Breast epithelium (tissue), 4 donors: ENCODE measurements at regions not wholly inside any gene's neighbourhood (a gene's known extent, or its start where the extent isn't known, plus 50 kb on each side); places are given as distances from the start of the nearest gene placed in this dataset.

Experiments used
- DNase-seq, 2 donors: peaks; one replicate each; pipeline ENCODE4 v3.0.0-alpha.2; 2019; ENCODE audit warnings: low spot score in 2 of 2
- H3K27ac ChIP-seq, 2 donors: fragments of 200-600 bp; sonication (generic) in 1 of 2; one replicate each; pipeline ENCODE4 v1.5.1; 2016 to 2019; ENCODE audit warnings: mild to moderate bottlenecking in 1 of 2
- H3K27me3 ChIP-seq, 2 donors: fragments of 200-600 bp; sonication (generic) in 1 of 2; one replicate each; pipeline versions ENCODE4 v1.5.1 to v1.6.0; 2017 to 2019; ENCODE audit warnings: control low read depth in 1 of 2, mild to moderate bottlenecking in 1 of 2
- H3K36me3 ChIP-seq: fragments of 200-600 bp; one replicate; pipeline ENCODE4 v1.5.1; 2019
- H3K4me1 ChIP-seq, 2 donors: fragments of 200-600 bp; sonication (generic); one replicate each; pipeline ENCODE4 v1.5.1; 2016 to 2019; ENCODE audit warnings: control low read depth in 1 of 2
- H3K4me3 ChIP-seq, 3 donors: fragments of 200-600 bp; sonication (generic); 1 replicate in 2 of 3; 2 replicates in 1 of 3; pipeline ENCODE4 v1.5.1; 2016 to 2019; ENCODE audit warnings: mild to moderate bottlenecking in 3 of 3, moderate library complexity in 2 of 3
- H3K9me3 ChIP-seq, 2 donors: fragments of 200-600 bp; sonication (generic) in 1 of 2; one replicate each; pipeline ENCODE4 v1.5.1; 2016 to 2019; ENCODE audit warnings: control low read depth in 1 of 2
- POLR2A ChIP-seq: fragments of 450-650 bp; IDR thresholded peaks from one replicate; pipeline ENCODE4 v1.6.1; 2016; ENCODE audit warnings: antibody characterized with exemption, mild to moderate bottlenecking, moderate library complexity
- POLR2AphosphoS5 ChIP-seq, 3 donors: sonication (generic); formaldehyde crosslinking; IDR thresholded peaks; one replicate each; pipeline ENCODE4 v1.6.1; 2017; ENCODE audit warnings: antibody characterized with exemption in 3 of 3
- intact Hi-C: fragments of 100-400 bp; cut with DNase I; formaldehyde crosslinking; loops from one replicate; pipeline ENCODE4 v1.15.1; 2023; ENCODE audit warnings: low total_unique reads
- TF ChIP-seq, protein P1 (sequence below), 3 donors: fragments of 450-650 bp; IDR thresholded peaks; one replicate each; pipeline ENCODE4 v1.5.1; 2016 to 2017; ENCODE audit warnings: antibody characterized with exemption in 3 of 3, mild to moderate bottlenecking in 3 of 3, moderate library complexity in 3 of 3

DNA sequence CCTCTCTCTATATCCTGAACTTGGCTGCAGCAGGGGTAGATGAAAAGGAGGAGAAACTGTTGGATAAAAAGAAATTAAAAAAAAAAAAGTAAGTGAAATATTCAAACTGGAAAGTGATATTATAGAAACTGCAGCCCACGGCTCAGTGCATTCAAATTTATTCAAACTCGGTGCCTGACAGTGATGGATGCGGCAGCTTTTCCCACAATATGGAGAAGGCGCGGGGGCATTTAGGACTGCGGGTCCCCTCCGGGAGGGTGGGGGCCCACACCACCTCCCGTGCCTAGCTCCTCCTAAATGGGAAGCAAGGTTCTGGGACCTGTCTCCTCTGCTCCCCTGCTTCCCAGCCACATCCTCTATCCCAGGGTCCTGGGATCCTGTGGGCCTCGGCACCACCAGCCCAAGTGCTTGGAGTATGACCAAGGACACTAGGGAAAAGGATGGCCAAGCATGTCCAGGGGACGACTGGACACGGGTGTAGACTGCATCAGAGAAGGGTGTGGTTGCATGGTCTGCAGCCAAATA lies 82.4 kb downstream of the HIF1AN start:
- no peak for TF ChIP-seq POLR2AphosphoS5 (IDR thresholded peaks at IDR 0.05)
- TF ChIP-seq, protein P1, sequence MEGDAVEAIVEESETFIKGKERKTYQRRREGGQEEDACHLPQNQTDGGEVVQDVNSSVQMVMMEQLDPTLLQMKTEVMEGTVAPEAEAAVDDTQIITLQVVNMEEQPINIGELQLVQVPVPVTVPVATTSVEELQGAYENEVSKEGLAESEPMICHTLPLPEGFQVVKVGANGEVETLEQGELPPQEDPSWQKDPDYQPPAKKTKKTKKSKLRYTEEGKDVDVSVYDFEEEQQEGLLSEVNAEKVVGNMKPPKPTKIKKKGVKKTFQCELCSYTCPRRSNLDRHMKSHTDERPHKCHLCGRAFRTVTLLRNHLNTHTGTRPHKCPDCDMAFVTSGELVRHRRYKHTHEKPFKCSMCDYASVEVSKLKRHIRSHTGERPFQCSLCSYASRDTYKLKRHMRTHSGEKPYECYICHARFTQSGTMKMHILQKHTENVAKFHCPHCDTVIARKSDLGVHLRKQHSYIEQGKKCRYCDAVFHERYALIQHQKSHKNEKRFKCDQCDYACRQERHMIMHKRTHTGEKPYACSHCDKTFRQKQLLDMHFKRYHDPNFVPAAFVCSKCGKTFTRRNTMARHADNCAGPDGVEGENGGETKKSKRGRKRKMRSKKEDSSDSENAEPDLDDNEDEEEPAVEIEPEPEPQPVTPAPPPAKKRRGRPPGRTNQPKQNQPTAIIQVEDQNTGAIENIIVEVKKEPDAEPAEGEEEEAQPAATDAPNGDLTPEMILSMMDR (IDR thresholded peaks at IDR 0.05): no peak
- TF ChIP-seq POLR2A: no peak
- no peaks in the 10 kb centered on the region for H3K36me3 ChIP-seq
- intact Hi-C loops: no loop called here
- no peaks in the 10 kb centered on the region for H3K9me3 ChIP-seq
- peaks cover 0 to 73% of the 10 kb centered on the region in 2 donors for H3K27me3 ChIP-seq
- H3K27ac ChIP-seq: no peak overlapping the region
- no peak for DNase-seq
- H3K4me3 ChIP-seq: no peak overlapping the region
- no peaks in the 10 kb centered on the region for H3K4me1 ChIP-seq

DNA sequence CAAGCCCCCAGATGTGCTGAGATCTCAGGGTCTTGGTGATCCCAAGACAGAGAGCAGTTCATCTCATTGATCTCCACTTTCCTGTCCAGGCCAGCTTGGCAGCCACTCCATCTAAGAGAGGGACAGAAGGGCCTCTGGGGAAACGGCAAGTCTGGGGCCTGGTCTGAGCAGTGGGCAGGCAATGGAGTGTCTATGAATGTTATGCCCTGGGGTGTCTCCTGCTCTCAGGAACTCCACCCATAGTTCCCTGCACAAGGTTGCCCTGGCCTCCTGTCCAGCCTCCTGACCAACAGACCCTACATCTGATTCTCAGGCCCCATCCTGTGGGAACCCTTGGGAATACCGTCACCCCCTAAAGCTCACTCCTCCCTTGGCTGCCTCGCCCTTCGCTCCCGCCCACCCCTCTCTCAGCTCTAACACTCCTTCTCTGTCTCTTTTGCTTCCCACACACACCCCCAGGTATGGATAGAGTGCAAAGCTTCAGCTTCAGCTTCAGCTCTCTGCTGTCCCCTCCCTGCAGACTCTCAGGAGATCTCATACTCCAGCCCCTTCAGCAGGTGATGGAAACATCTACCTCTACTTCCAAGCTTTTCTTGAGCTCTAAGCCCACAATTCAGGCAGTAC lies 83.0 kb downstream of the HIF1AN start:
- intact Hi-C loops: no loop called here

DNA sequence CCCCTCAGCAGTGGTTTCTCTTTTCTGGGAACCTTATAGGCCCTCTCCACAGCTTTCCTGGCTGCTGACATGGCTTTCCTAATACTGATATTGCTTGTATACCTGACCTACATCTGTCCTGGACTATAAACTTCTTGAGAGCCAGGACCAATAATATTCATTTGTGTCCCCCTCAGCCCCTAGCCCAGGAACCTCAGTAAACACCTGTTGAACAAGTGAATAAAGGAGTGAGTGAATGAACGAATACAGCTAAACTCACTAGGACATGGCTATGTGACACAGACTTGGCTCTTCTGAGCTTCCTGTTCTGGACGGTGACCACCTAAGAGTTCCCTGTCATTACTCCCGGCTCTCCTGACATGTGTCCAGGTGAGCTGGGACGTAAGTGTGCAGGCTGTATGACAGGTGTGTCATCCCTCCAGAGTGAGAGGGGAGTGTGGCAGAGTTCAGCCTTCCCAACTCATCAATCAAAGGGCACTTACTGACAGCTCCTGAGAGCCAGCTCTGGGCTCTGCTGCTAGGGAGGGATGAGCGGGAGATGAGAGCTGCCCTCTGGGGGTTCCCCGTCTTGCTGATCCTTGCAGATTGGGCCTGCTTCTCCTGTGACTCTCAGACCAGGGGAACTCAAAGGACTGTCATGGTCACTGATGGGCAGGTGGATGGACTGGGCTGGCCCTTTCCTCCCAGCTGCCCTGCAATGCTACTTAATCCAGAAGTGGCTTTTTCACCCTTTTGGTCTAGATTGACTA lies 84.5 kb downstream of the HIF1AN start:
- Histone ChIP-seq H3K4me1 (no peaks in the 10 kb centered on the region), H3K27ac (no peak overlapping the region), H3K9me3 (no peaks in the 10 kb centered on the region), H3K27me3 (peaks cover 0 to 85% of the 10 kb centered on the region in 2 donors), H3K36me3 (no peaks in the 10 kb centered on the region), H3K4me3 (no peak overlapping the region)
- TF ChIP-seq, protein P1 (IDR thresholded peaks at IDR 0.05): no peak
- TF ChIP-seq POLR2AphosphoS5 (IDR thresholded peaks at IDR 0.05): no peak
- no peak for TF ChIP-seq POLR2A
- no peak for DNase-seq
- intact Hi-C loops: no loop called here

More for the DNA sequence above, 83.0 kb downstream of the HIF1AN start:
- Histone ChIP-seq H3K27ac (no peak overlapping the region), H3K4me3 (no peak overlapping the region), H3K36me3 (no peaks in the 10 kb centered on the region), H3K9me3 (no peaks in the 10 kb centered on the region), H3K27me3 (peaks cover 0 to 75% of the 10 kb centered on the region in 2 donors), H3K4me1 (no peaks in the 10 kb centered on the region)
- DNase-seq: no peak
- TF ChIP-seq POLR2AphosphoS5 (IDR thresholded peaks at IDR 0.05) (no peak), POLR2A (no peak)
- TF ChIP-seq, protein P1 (IDR thresholded peaks at IDR 0.05): no peak

DNA sequence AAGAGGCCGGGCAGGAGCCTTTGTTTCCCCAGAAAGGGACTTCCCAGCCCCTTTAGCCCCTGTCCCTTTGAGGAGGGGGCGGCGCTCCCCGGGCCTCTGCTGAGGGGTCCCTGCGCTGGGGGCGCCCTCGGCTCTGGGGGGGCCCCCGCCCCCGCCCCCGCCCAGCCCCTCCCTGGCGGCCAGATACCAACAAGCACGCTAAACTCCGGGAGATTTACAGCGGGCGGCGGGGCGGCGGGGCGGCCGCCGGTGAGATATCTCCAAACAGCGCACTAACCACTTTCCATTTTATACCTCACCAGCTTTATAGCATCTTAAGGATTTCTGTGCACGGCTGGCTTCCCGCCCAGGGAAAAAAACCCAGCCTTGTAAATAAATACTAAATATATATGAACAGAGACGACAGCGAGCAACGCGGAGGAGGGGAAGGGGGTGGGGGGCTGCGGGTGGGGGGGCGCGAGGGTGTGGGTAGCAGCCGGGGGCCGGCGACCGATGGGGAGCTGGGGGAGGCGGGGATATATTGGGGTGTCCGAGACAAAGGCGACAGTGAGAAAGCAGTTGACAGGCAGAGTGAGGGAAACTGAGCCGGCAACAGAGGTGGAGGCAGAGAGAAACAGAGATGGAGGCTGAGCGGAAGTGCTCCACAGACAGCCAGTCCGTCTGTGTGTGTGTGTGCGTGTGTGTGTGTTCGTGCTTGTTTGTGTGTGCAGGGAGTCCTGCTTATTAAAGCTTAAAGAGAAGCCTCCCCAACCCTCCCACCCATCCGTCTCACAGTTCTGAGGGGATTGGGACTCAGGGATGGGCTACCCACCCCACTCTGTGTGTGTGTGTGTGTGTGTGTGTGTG lies 85.8 kb downstream of the HIF1AN start:
- Histone ChIP-seq H3K36me3 (no peaks in the 10 kb centered on the region), H3K27me3 (peaks cover 0 to 92% of the 10 kb centered on the region in 2 donors), H3K4me1 (no peaks in the 10 kb centered on the region), H3K27ac (no peak overlapping the region), H3K4me3 (no peak overlapping the region), H3K9me3 (no peaks in the 10 kb centered on the region)
- TF ChIP-seq, protein P1 (IDR thresholded peaks at IDR 0.05): no peak
- TF ChIP-seq POLR2A: no peak
- DNase-seq: no peak
- intact Hi-C loops: no loop called here
